ENCODE measurements at regions not wholly inside any gene's neighbourhood (a gene's known extent, or its start where the extent isn't known, plus 50 kb on each side); places are given as distances from the start of the nearest gene placed in this dataset.

GRCh38 chrX:17206584-17206983, 168.4 kb upstream of the NHS start:
- FAIRE-seq: no peak

GRCh38 chrX:17214962-17215361, 160.0 kb upstream of the NHS start:
- FAIRE-seq: no peak

DNA sequence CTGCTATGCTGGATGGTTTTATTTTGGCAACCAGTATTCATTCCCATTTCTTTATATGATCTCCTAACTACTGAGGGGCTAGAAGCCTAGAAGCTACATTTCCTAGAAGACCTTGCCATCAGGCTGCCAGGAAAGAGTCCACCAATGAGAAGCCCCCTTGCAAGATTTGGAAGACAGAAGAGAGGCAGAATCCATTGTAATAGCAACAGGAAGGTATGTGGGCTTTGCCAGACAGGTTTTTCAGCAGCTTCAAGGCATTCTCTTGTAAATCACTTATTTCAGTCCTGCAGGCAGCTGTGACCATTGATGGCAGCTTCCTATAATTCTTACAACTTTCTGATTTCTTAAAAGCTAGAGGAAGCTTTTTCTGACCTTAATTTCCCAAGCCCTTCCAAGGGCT, 148.3 kb upstream of the NHS start:
- FAIRE-seq: no peak

GRCh38 chrX:17237146-17237545, 137.9 kb upstream of the NHS start:
- no peak for FAIRE-seq

DNA sequence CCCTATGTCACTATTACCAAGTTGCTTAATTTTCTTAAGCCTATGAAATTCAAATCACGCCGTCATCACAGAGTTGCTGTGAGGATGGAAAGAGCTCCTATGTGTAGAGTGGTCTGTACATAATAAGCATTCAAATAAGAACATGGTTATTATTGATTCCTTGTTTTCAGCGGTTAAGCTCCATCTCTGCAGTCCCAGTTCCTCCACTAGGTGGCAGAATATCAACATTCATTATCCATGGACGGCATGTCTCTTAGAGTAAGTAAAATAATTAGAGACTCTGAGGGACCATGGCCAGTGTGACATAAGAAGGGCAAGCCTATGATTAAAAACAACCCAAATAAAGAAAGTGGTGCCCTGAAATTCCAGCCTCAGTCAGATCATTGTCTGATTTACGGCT, 132.5 kb upstream of the NHS start:
- FAIRE-seq: peak; percentile 98

DNA sequence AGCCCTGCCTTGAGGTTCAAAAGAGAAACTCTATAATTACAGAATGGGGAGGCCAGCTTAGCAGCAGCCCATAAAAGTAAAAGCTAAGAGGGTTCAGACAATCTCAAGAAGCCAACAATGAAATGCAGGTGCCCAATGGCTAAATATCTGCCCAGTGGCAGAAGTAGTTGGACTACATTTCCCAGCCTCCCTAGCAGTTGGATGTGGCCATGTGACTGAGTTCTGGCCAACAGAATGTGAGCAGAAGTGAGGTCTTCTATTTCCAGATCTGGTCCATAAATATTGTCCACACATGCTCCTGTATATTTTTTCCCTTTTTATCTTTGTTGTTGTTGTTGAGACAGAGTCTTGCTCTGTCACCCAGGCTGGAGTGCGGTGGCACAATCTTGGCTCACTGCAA, 127.9 kb upstream of the NHS start:
- FAIRE-seq: no peak

DNA sequence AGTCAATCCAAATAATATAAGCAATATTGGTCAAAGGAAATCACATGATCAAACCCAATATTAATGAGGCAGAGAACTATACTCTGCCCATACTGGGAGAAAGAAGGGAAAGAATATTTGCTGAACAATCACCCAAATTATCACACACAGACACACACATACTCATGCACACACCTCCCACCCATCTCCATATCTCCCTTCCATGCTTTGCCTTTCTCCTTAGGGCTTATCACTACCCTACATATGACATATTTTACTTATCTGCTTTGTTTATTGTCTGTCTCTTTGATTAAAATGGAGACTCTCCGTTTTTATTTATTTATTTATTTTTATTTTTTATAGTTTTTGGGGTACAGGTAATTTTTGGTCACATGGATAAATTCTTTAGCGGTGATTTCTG, 112.9 kb upstream of the NHS start:
- FAIRE-seq: no peak

DNA sequence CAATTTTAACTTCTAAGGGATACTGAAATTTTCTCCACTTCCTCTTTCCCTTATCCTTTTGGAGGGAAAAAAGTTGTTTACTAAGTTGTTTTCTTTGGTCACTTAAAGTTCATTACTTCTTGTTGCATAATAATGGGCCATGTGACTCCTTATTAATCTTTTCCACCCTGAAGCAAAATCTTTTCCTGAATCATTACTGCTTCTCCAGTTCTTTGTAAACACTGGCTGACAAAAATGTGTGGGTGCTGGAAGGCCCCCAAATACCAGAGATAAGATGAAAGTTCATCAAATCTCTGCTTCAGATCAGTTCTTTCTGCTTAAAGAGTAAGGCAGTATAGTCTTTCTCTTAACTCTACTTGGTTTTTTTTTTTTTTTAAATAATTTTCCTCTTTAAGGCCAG, 108.9 kb upstream of the NHS start:
- FAIRE-seq: no peak

DNA sequence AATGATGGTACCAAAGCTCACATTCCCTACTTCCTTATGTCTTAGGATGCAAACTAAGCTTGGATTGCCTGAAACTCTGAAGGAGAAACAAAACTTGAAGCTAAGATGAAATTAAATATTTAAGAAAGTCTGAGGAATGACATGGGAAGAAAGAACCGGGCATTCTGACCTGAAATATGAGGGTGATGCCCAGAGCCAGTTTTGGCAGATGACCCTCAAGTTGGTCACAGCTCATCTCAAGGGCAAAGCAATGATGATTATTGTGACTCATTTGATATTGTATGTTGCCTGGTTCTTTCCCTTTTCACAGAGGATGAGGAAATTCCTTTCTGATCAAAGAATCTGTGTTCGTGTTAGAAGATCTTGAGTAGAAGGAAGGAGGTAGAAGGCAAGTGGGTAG, 96.0 kb upstream of the NHS start:
- FAIRE-seq: no peak

- FAIRE-seq: no peak
Observed at GRCh38 chrX:17285983-17286382, 89.0 kb upstream of the NHS start.

GRCh38 chrX:17291171-17291900, 83.7 kb upstream of the NHS start:
- no peak for FAIRE-seq

- FAIRE-seq: no peak
Observed at GRCh38 chrX:17292111-17292527, 82.9 kb upstream of the NHS start.

GRCh38 chrX:17294561-17294960, 80.4 kb upstream of the NHS start:
- FAIRE-seq: no peak

- no peak for FAIRE-seq
Observed at GRCh38 chrX:17295791-17296190, 79.2 kb upstream of the NHS start.

DNA sequence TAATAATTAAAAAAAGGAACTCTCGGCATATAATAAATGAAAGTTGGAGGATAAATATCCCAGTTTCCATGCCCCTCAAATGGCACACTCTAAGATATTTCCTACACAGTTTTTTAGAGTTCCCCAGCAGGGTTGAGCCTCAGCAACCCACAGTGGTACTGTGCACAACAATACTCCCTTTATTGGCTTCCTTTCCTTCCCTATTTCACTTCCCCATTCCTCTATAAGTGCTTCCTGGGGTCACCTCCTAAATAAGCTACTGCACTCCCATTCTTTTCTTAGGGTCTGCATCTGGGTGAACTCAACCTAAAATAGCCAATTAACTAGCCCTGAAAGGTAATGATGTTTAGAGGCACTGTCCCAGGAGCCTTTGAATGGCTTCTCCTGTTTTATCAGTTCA, 76.4 kb upstream of the NHS start:
- no peak for FAIRE-seq

GRCh38 chrX:17299206-17299605, 75.8 kb upstream of the NHS start:
- FAIRE-seq: no peak

DNA sequence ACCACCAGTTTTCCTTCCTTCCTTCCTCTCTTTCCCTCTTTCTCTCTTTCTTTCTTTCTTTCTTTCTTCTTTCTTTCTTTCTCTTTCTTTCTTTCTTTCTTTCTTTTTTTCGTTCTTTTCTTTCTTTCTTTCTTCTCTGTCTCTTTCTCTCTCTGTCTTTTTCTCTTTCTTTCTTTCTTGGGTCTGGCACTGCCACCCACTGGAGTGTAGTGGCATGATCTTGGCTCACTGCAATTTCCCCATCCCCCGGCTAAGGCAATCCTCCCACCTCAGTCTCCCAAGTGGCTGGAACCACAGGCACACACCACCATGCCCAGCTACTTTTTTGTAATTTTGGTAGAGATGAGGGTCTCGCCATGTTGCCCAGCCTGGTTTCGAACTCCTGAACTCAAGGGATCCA, 51.6 kb upstream of the NHS start:
- FAIRE-seq: no peak
